Fibroblast of skin of abdomen (primary cell): ENCODE measurements at regions not wholly inside any gene's neighbourhood (a gene's known extent, or its start where the extent isn't known, plus 50 kb on each side); places are given as distances from the start of the nearest gene placed in this dataset.
"Not testable (repeated sequence)": the region's sequence is repeated elsewhere in the genome, so short reads cannot be mapped to it uniquely, and the experiment has no call there.

Source experiments
- DNase-seq: peaks from one replicate; pipeline ENCODE4 v3.0.0-alpha.2; 2013

DNA sequence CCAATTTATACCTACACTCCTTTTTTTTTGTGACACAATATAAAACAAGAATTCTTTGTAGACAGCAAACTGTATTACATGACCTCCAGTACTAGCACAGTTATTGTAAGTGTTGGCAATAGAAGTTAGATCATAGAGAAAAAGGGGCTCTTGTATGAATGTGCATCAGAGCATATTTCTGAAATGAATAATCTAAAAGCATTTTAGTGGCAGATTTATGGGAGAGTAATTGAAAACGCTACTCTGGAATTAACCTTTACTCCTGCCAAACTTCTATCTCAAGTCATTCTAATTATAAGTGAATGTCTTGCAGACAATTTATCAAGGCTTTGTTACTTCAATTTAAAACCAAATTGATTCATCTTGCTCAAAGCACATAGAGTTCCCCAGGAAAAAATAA, 968.1 kb downstream of the TAF11L14 start:
- no peak for DNase-seq

DNA sequence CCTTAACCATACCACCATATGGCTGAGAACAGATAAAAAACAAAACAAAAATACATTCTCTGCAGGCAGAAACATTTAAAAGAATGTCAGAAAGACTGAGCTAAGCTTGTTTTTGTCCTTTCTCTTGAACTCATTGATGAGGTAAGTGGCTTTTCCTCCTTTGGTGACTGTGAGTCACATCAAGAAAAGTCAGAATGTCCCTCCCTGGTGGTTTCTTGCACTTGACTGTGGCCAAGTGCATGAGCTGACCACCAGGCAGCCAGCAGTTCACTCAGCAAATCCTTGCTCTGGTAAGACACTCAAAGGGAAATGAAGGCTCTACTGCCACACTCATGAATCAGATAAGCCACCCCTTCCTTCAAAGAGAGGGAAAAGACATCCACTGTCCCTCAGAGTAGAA, 970.9 kb downstream of the TAF11L14 start:
- DNase-seq: no peak

DNA sequence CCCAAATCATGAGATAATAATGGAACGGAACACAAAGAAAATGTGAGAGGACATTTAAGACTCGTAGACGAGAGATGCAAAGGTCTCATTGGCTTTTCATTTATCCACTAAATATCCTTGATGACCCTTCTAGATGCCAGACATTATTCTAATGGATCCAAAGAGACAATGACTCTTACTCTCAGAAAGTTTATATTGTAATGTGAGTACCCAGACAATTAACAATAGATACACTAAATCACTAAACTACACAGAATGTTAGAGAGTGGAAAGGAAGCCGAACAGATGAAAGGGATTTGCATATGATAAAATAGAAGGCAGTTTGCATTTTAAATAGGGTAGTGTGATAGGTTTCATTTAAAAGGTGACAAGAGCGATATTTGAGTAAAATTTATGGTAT, 973.3 kb downstream of the TAF11L14 start:
- DNase-seq: no peak

DNA sequence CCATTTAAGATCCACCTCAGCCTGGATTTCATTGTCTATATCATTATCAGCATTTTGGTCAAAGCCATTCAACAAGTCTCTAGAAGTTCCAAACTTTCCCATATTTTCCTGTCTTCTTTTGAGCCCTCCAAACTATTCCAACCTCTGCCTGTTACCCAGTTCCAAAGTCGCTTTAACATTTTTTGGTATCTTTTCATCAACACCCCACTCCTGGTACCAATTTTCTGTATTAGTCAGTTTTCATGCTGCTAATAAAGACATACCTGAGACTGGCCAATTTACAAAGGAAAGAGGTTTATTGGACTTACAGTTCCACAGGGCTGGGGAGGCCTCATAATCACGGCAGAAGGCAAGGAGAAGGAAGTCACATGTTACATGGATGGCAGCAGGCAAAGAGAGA, 982.9 kb downstream of the TAF11L14 start:
- DNase-seq: not testable (repeated sequence)

DNA sequence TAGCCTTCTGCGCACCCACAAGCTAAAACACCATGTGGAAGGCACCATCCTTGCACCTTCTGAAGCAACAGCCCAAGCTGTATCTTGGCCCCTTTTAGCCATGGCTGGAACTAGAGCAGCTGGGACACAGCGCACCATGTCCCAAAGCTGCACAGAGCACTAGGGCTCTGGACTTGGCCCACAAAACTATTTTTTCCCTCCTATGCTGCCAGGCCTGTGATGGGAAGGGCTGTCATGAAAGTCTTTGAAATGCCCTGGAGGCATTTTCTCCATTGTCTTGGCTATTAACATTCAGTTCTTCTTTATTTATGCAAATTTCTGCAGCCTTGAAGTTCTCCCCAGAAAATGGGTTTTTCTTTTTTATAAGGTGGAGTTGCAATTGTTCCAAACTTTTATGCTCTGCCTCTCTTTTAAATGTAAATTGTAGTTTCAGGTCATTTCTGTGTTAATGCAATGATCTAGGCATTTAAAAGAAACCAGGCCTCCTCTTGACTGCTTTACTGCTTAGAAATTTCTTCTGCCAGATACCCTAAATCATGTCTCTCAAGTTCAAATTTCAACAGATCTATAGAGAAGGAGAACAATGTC, 996.3 kb downstream of the TAF11L14 start:
- DNase-seq: no peak

DNA sequence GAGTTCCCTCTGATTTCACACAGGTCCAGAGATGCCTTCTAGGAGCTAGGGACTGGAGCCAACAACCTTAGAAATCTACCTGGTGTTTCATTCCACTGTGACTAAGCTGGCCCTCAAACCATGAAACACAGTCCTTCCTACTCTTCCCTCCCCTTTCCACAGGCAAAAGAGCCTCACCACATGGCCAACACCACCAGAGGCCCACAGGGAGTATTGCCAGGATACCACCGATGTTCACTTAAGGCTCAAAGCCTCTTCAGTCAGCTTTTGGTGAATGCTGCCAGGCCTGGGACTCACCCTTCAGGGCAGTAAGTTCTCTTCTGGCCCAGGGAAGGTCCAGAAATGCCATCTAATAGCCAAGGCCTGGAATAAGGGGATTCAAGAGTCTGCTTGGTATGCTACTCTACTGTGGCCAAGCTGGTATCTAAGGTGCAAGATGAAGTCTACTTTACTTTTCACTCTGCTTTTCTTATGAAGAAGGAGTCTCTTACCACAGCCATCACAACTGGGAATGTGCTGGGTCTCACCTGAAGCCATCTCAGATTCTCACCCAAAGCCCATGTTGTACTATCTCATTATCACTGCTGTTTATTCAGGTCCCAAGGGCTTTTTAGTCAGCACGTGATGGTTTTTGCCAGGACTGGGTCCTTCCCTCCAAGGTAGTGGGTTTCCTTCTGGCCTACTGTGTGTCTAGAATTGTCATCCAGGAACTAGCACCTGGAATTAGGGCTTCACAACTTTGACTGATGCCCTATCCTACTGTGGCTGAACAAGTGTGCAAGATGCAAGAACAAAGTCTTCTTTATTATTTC, 1018.4 kb downstream of the TAF11L14 start:
- no peak for DNase-seq

DNA sequence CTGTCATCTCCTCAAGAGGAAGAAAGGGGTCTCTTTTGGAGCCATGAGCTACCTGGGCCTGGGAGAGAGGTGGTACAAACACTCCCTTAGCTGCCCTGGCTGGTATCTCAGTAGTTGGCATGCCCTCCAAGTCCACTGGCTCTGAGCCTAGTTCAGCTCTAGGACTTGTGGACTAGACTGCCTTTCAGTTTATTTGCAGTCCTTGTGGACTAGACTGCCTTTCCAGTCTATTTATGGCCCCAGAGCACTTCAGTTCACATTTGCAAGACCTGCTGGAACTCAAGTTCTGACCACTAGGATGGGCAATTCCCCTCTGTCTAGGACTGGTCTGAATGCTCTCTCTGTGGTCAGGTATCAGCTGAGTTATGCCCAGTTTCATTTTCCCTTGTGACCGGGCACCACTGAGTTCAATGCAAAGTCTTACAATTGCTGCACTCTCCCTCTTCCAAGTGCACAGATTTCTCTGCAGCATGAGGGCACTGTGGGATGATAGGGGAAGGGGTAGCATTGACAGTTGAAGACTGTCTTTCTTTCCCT, 1019.0 kb downstream of the TAF11L14 start:
- no peak for DNase-seq

DNA sequence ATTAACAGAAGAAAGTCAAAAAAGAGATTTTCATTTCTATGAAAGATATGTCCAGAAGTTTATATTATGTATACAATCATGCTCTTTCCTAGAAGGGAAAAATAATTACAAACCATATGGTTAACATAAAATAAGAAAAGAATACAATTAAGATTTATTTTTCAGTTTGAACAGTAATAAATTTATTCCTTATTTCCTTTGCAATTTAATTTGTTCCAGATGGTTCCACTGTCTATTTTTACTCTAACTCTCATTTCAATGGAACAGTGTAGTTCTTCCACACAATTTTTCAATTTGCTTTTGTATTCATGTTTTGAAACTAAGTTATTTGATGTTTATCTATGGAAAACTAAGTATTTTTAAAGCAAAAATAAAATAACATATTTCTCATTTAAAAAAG, 1026.3 kb downstream of the TAF11L14 start:
- DNase-seq: no peak

DNA sequence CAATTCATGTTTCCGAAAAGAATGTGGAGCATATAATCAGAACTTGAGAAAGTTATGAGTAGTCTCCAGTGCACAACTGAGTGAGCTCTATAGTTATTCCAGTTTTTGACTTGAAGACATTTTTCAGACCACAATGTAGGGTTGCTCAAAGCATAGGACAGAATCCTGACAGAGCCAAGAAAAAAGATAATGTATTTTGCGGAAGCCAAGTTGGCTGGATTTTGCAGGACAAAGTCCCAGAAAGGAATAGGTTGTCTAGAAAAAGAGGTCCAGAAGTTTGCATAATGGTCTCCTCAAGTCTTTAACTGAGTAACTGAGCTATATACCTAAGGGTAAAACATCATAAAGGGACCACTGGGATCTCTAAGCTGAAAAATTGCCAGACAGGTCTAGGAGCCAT, 1028.0 kb downstream of the TAF11L14 start:
- DNase-seq: no peak

DNA sequence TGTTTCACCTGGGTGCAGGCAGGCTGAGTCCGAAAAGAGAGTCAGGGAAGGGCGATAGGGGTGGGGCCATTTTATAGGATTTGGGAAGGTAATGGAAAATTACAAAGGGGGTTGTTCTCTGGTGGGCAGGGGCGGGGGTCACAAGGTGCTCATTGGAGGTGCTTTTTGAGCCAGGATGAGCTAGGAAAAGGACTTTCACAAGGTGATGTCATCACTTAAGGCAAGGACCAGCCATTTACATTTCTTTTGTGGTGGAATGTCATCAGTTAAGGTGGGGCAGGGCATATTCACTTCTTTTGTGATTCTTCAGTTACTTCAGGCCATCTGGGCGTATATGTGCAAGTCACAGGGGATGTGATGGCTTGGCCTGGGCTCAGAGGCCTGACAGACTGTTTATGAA, 1040.0 kb downstream of the TAF11L14 start:
- DNase-seq: not testable (repeated sequence)

DNA sequence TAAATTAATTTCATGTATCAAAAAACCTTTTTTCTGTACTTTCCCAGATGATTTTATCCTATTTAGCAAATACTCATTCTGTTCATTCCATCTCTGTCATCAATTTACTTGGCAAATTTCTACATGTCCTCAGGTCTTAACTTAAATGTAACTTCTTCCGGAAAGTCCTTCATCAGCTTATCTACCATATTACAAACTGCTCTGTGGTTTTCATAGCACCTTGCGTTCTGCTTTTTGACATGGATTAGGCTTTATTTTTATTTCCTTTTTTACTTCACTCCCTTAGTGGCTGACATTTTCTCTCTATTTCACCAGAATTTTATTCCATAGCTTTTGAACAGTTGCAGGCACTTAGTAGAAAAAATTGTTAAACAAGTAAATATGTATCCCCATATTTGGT, 1040.8 kb downstream of the TAF11L14 start:
- no peak for DNase-seq

DNA sequence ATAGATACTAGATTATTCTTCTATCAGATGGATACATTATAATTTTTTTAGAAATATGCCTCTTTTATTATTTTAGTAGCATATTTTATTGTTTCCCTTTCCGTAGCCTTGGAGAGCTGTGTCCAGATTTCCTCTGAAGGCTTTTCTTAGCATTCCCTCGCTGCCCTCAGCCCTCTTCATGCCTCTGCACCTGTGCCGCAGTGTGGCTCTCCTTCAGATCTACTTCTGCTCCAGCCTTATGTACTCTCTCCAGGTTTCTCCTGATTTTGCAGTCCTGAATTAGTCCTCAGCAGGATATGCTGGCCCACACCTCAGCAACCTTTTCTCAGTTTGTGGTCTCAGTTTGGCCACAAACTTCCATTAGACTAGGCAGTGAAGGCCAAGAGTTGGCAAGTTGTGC, 1052.0 kb downstream of the TAF11L14 start:
- DNase-seq: no peak

DNA sequence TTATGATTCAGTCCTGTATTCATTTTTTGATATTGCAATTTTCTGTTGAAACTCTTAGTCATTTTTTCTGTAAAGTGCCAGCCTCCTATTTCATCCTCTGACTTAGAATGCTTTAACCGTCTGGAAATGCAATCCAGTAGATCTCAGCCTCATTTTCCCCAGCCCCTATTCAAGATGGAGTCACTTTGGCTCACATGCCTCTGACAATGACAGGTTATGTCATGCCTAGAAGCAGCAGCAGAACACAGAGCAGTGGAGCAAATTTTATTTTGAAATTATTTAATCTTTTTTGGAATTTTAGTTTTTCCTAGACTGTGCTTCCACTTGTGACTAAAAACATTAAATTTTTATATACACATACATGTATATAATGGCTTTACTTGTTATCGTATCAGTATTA, 1053.2 kb downstream of the TAF11L14 start:
- no peak for DNase-seq

DNA sequence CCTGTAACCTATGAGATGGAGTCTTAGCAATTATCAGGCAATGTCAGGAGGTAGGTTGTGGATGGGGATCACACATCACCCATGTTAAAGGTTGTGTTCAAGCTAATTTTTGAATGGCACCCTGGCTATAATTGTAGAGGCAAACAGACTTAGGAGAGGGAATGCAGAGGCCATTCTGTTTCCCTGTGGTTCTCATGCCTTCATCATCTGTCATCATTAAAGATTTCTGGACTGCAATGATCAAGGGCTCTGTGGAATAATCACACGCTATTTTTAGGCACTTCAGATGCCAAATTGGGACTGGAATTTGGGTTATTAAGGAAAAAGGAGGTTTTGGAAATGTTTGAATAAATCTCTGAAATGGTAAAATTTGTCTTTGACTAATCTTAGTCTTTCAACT, 1065.4 kb downstream of the TAF11L14 start:
- DNase-seq: peak; percentile 0

DNA sequence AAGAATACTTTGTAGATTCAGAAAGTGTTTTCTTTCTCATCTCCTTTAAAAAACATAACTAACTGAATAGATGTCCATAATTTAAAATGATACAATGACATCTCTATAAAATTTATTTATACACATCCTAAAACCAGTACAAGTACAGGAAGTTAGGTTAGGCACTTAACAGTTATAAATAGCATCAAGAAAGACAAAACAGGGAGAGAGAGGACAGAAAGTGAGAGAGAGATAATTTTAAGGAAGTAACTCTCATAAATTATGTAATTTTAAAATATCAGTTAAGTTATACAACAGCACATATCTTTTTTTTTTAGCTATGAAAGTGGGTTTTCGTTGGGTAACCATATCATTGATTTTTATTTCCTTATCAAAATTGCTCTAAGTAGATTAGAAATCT, 1068.6 kb downstream of the TAF11L14 start:
- no peak for DNase-seq

DNA sequence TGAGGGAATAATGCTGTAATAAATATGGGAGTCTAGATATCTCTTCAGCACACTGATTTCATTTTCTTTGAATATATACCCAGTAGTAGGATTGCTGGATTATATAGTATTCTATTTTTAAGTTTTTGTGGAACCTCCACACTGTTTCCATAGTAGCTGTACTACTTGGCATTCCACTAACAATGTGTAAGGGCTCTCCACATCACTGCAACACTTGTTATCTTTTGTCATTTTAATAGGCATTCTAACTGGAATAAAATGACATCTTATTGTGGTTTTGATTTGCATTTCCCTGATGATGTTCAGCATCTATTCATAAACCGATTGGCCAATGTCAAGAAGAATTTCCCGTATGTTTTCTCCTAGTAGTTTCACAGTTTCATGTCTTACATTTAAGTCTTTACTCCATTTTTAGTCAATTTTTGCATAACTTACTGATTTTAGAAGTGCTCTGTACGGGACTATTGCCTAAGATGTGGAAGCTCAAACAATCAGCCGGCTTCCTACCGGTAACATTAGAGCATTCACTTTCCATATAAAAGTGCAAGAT, 1078.8 kb downstream of the TAF11L14 start:
- DNase-seq: no peak

DNA sequence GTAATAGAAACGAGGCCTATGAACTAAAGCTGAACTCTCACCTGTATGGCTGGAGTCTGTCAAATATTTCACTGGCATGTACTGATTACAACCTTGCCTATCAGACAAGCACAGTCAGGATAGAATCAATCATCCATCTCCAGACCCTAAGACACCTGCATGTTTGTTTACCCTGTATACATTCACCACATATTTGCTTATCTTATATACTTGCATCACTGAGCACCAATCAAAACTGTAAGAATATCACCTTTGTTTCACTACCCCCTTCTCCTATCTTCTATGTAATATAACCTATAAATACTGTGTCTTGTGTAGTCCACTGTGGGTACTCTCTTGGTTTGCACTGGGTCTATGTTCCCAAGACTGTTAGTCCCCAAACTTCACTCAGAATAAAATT, 1085.7 kb downstream of the TAF11L14 start:
- DNase-seq: no peak

DNA sequence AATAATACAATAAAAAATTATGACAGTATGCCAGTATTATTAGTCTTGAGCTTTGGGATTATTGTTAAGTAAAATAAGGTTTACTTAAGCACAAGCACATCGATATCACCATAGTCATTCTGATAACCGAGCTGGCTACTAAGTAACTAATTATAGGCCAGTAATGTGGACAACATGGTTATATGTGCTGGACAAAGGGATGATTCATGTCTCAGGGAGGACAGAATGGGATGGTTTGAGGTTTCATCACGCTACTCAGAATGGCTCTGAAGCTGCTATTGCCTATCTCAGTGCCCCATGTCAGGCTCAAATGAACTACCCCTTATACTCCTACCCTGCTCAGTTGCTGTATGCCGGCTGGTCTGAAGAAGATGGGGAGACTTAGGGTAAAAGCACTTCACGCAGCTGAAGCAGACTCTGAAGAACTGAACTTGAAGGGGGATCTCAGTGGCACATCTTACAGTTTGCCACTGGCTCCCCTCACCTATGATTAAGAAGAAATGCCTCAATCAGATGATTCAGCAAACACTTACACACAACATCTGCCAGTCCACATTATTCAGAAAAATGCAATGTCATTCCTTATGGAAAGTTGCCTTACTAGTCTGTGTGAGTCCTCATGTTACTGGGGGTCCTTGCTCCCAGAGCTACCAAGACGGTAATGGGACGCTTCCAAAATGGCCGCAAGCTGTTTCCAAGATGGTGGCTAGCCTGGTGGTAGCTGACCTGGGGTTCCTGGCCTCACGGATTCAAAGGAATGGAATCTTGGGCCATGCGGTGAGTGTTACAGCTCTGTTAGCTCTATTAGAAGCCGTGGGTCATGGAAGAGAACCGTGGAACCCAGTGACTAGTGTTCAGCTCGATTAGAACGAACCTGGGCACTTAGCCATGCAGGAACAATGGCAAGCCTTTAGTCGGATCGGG, 1098.6 kb downstream of the TAF11L14 start:
- DNase-seq: no peak

DNA sequence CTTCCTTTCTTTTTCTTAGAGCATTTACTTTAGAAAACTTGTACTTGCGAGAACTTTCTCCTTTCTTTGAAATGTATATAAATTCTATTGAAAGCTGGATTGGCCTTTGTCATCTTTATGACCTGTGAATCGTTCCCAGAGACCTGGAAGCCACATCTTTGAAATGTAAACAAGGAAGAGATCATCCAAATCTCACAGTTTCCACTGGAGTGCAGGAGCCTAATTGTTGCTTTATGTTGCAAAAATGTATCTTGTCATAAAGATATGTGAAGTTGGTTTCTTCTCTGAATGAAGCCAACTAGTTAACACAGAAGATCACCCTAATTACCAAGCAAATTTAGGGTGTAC, 1101.8 kb downstream of the TAF11L14 start:
- no peak for DNase-seq

DNA sequence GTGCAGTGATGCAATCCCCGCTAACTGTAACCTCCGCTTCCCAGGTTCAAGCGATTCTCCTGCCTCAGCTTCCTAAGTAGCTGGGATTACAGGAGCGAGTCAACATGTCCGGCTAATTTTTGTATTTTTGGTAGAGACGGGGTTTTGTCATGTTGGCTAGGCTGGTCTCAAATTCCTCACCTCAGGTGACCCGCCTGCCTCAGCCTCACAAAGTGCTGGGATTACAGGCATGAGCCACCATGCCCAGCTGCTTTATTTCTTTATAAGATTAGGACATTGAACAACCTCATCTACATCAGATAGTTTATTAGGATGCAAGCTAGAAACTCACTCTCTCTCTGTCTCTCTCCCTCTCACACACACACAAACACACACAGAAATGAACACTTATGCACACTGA, 1102.5 kb downstream of the TAF11L14 start:
- DNase-seq: not testable (repeated sequence)

DNA sequence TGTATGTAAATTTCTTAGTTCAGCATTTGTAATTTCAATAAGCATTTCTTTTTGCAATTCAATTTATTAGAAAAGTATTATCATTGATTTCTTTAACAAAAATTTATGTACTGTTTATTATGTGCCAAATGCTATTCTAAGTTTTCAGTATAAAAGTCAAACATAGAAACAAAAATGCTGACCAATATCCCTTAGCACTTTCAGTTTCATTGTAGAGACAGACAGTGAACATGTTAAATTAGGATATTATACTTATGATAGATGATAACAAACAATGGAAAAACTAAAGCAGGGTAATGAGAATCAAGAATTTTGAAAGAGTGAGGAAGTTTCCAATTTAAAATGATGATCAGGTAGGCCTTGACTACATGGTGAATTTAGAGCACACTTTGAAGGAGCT, 1106.0 kb downstream of the TAF11L14 start:
- DNase-seq: no peak

DNA sequence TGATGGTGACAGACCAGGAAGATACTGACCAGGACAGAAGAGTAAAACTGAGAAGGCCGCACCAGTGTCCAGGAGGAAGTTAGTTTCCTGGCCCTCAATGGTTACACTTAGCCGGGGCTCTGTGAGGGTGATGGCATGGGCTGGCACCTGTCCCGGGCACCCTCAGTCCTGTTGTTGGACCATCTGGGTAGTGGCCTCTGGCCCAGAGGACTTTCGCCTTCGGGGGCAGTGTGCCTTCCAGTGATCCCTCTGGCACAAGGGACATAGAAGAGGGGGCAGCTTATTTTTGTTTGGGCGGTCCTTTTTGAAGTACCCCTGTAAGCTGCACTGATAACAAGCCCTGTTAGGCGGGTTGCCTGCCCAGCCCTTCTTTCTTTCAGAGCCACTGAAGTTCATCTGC, 1108.6 kb downstream of the TAF11L14 start:
- no peak for DNase-seq

DNA sequence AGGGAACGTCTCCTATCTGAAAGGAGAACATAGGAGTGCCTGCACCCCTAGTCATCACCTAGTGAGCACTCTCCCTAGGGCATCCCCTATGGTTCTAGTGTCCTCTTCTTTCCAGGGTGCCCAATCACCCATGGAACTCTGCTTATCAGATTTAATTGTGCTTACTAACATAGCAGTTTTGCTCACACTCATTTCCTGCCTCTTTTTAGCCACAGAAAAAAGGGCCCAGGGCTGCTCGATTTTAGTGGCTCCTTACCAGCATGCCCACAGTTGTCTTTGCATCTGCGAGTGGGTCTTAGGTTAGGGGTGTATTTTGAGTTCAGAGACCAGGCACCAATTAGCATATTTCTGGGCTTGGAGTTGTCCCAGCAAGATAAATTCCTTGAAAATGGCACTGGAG, 1110.2 kb downstream of the TAF11L14 start:
- DNase-seq: no peak
